ENCODE measurements at regions not wholly inside any gene's neighbourhood (a gene's known extent, or its start where the extent isn't known, plus 50 kb on each side); places are given as distances from the start of the nearest gene placed in this dataset.

GRCh38 chr1:5475572-5475971 is 516.7 kb downstream of the NPHP4 start:
- Histone ChIP-seq H3K27ac (replicated peaks; ENCODE audit: low read length) (no peak overlapping the region), H3K23ac (ENCODE audit: low read depth, low read length, poor library complexity) (no peak overlapping the region), H2BK120ac (ENCODE audit: low read depth, low read length) (no peak overlapping the region), H2AFZ (ENCODE audit: low read length) (no peak overlapping the region), H2BK5ac (ENCODE audit: low read length) (no peak overlapping the region), H2AK5ac (ENCODE audit: low read depth, low read length) (no peak overlapping the region), H3K36me3 (replicated peaks in 1 of 2; ENCODE audit: control insufficient read depth in 2 of 2, insufficient read depth in 2 of 2, low read length in 2 of 2) (no peaks in the 10 kb centered on the region), H3K9ac (ENCODE audit: low read depth, low read length, poor library complexity) (no peak overlapping the region), H3K18ac (ENCODE audit: low read length) (no peak overlapping the region), H3K27me3 (ENCODE audit: control insufficient read depth in 3 of 3, insufficient read depth in 3 of 3, low read depth in 1 of 3, low read length in 3 of 3) (peaks cover 0 to 8% (median 0%) of the 10 kb centered on the region in 3 experiments), H3K9me3 (replicated peaks in 1 of 2; ENCODE audit: control insufficient read depth in 2 of 2, insufficient read depth in 1 of 2, low read depth in 1 of 2, low read length in 2 of 2) (peaks cover 0 to 2% of the 10 kb centered on the region in 2 donors), H2BK15ac (ENCODE audit: low read length) (no peak overlapping the region), H4K8ac (ENCODE audit: low read depth, low read length) (no peak overlapping the region), H3K14ac (ENCODE audit: low read length) (no peak overlapping the region), H3K4me2 (ENCODE audit: insufficient read depth, low read length, poor library complexity, severe bottlenecking) (no peak overlapping the region), H3K4ac (ENCODE audit: low read length) (no peak overlapping the region), H3K4me1 (ENCODE audit: control insufficient read depth in 2 of 2, insufficient read depth in 1 of 2, low read depth in 1 of 2, low read length in 2 of 2) (no peaks in the 10 kb centered on the region), H3K4me3 (ENCODE audit: low read length in 2 of 2) (no peak overlapping the region), H3K79me1 (ENCODE audit: low read depth, low read length) (no peaks in the 10 kb centered on the region), H4K91ac (ENCODE audit: low read depth, low read length, poor library complexity) (no peak overlapping the region), H2BK12ac (ENCODE audit: low read length) (no peak overlapping the region)
- WGBS, 2 donors (ENCODE audit: extremely low coverage in 2 of 2, insufficient read length in 2 of 2, insufficient replicate concordance in 1 of 2), result no CpG with 5 or more reads among the region's 5 CpGs
- no peak for DNase-seq (ENCODE audit: low spot score)

GRCh38 chr1:5473268-5473667 is 519.0 kb downstream of the NPHP4 start:
- H2BK5ac ChIP-seq (ENCODE audit: low read length), result no peak overlapping the region
- H3K27ac ChIP-seq (replicated peaks; ENCODE audit: low read length), result no peak overlapping the region
- H3K4ac ChIP-seq (ENCODE audit: low read length), result no peak overlapping the region
- H3K36me3 ChIP-seq (replicated peaks in 1 of 2; ENCODE audit: control insufficient read depth in 2 of 2, insufficient read depth in 2 of 2, low read length in 2 of 2), result no peaks in the 10 kb centered on the region
- WGBS, 2 donors (ENCODE audit: extremely low coverage in 2 of 2, insufficient read length in 2 of 2, insufficient replicate concordance in 1 of 2), result no CpG with 5 or more reads among the region's 12 CpGs
- no peak overlapping the region for H3K4me3 ChIP-seq (ENCODE audit: low read length in 2 of 2)
- no peak overlapping the region for H2AK5ac ChIP-seq (ENCODE audit: low read depth, low read length)
- no peak overlapping the region for H3K14ac ChIP-seq (ENCODE audit: low read length)
- H3K23ac ChIP-seq (ENCODE audit: low read depth, low read length, poor library complexity), result no peak overlapping the region
- no peak overlapping the region for H3K4me2 ChIP-seq (ENCODE audit: insufficient read depth, low read length, poor library complexity, severe bottlenecking)
- no peak overlapping the region for H3K9ac ChIP-seq (ENCODE audit: low read depth, low read length, poor library complexity)
- no peak overlapping the region for H2AFZ ChIP-seq (ENCODE audit: low read length)
- no peak overlapping the region for H2BK120ac ChIP-seq (ENCODE audit: low read depth, low read length)
- H2BK15ac ChIP-seq (ENCODE audit: low read length), result no peak overlapping the region
- H4K8ac ChIP-seq (ENCODE audit: low read depth, low read length), result no peak overlapping the region
- H3K9me3 ChIP-seq (replicated peaks in 1 of 2; ENCODE audit: control insufficient read depth in 2 of 2, insufficient read depth in 1 of 2, low read depth in 1 of 2, low read length in 2 of 2), result peaks cover 0 to 2% of the 10 kb centered on the region in 2 donors
- no peaks in the 10 kb centered on the region for H3K27me3 ChIP-seq (ENCODE audit: control insufficient read depth in 3 of 3, insufficient read depth in 3 of 3, low read depth in 1 of 3, low read length in 3 of 3)
- H3K4me1 ChIP-seq (ENCODE audit: control insufficient read depth in 2 of 2, insufficient read depth in 1 of 2, low read depth in 1 of 2, low read length in 2 of 2), result no peaks in the 10 kb centered on the region
- H3K18ac ChIP-seq (ENCODE audit: low read length), result peak overlapping the region; percentile 63
- peak overlapping the region; percentile 68 for H4K91ac ChIP-seq (ENCODE audit: low read depth, low read length, poor library complexity)
- H2BK12ac ChIP-seq (ENCODE audit: low read length), result no peak overlapping the region
- no peak for DNase-seq (ENCODE audit: low spot score)
- H3K79me1 ChIP-seq (ENCODE audit: low read depth, low read length), result no peaks in the 10 kb centered on the region

GRCh38 chr1:5466487-5466886 is 525.7 kb downstream of the NPHP4 start:
- Histone ChIP-seq H2BK5ac (ENCODE audit: low read length) (no peak overlapping the region), H2AK5ac (ENCODE audit: low read depth, low read length) (no peak overlapping the region), H2AFZ (ENCODE audit: low read length) (no peak overlapping the region), H3K36me3 (replicated peaks in 1 of 2; ENCODE audit: control insufficient read depth in 2 of 2, insufficient read depth in 2 of 2, low read length in 2 of 2) (no peaks in the 10 kb centered on the region), H3K4me3 (ENCODE audit: low read length in 2 of 2) (no peak overlapping the region), H3K4ac (ENCODE audit: low read length) (no peak overlapping the region), H2BK12ac (ENCODE audit: low read length) (no peak overlapping the region), H3K9me3 (replicated peaks in 1 of 2; ENCODE audit: control insufficient read depth in 2 of 2, insufficient read depth in 1 of 2, low read depth in 1 of 2, low read length in 2 of 2) (peaks cover 0 to 1% of the 10 kb centered on the region in 2 donors), H3K27ac (replicated peaks; ENCODE audit: low read length) (no peak overlapping the region), H4K91ac (ENCODE audit: low read depth, low read length, poor library complexity) (no peak overlapping the region), H3K4me1 (ENCODE audit: control insufficient read depth in 2 of 2, insufficient read depth in 1 of 2, low read depth in 1 of 2, low read length in 2 of 2) (no peaks in the 10 kb centered on the region), H4K8ac (ENCODE audit: low read depth, low read length) (no peak overlapping the region), H3K14ac (ENCODE audit: low read length) (no peak overlapping the region), H3K18ac (ENCODE audit: low read length) (no peak overlapping the region), H3K23ac (ENCODE audit: low read depth, low read length, poor library complexity) (no peak overlapping the region), H3K27me3 (ENCODE audit: control insufficient read depth in 3 of 3, insufficient read depth in 3 of 3, low read depth in 1 of 3, low read length in 3 of 3) (no peaks in the 10 kb centered on the region), H3K4me2 (ENCODE audit: insufficient read depth, low read length, poor library complexity, severe bottlenecking) (no peak overlapping the region), H3K79me1 (ENCODE audit: low read depth, low read length) (no peaks in the 10 kb centered on the region), H3K9ac (ENCODE audit: low read depth, low read length, poor library complexity) (no peak overlapping the region), H2BK120ac (ENCODE audit: low read depth, low read length) (no peak overlapping the region), H2BK15ac (ENCODE audit: low read length) (no peak overlapping the region)
- DNase-seq (ENCODE audit: low spot score), result no peak
- WGBS, 2 donors (ENCODE audit: extremely low coverage in 2 of 2, insufficient read length in 2 of 2, insufficient replicate concordance in 1 of 2), result no CpG with 5 or more reads among the region's 3 CpGs

GRCh38 chr1:5465281-5465711 is 526.9 kb downstream of the NPHP4 start:
- Histone ChIP-seq H3K27ac (replicated peaks; ENCODE audit: low read length) (no peak overlapping the region), H2BK5ac (ENCODE audit: low read length) (no peak overlapping the region), H4K91ac (ENCODE audit: low read depth, low read length, poor library complexity) (no peak overlapping the region), H2BK120ac (ENCODE audit: low read depth, low read length) (no peak overlapping the region), H2AK5ac (ENCODE audit: low read depth, low read length) (no peak overlapping the region), H3K4me1 (ENCODE audit: control insufficient read depth in 2 of 2, insufficient read depth in 1 of 2, low read depth in 1 of 2, low read length in 2 of 2) (peaks cover 0 to under 1% of the 10 kb centered on the region in 2 donors), H2BK12ac (ENCODE audit: low read length) (no peak overlapping the region), H3K79me1 (ENCODE audit: low read depth, low read length) (no peaks in the 10 kb centered on the region), H3K14ac (ENCODE audit: low read length) (no peak overlapping the region), H3K9me3 (replicated peaks in 1 of 2; ENCODE audit: control insufficient read depth in 2 of 2, insufficient read depth in 1 of 2, low read depth in 1 of 2, low read length in 2 of 2) (peaks cover 0 to 6% of the 10 kb centered on the region in 2 donors), H3K18ac (ENCODE audit: low read length) (no peak overlapping the region), H3K23ac (ENCODE audit: low read depth, low read length, poor library complexity) (no peak overlapping the region), H4K8ac (ENCODE audit: low read depth, low read length) (no peak overlapping the region), H3K4me2 (ENCODE audit: insufficient read depth, low read length, poor library complexity, severe bottlenecking) (no peak overlapping the region), H3K4me3 (ENCODE audit: low read length in 2 of 2) (no peak overlapping the region), H3K4ac (ENCODE audit: low read length) (no peak overlapping the region), H3K36me3 (replicated peaks in 1 of 2; ENCODE audit: control insufficient read depth in 2 of 2, insufficient read depth in 2 of 2, low read length in 2 of 2) (no peaks in the 10 kb centered on the region), H3K9ac (ENCODE audit: low read depth, low read length, poor library complexity) (no peak overlapping the region), H2BK15ac (ENCODE audit: low read length) (no peak overlapping the region), H3K27me3 (ENCODE audit: control insufficient read depth in 3 of 3, insufficient read depth in 3 of 3, low read depth in 1 of 3, low read length in 3 of 3) (no peaks in the 10 kb centered on the region), H2AFZ (ENCODE audit: low read length) (no peak overlapping the region)
- DNase-seq (ENCODE audit: low spot score), result no peak
- WGBS, 2 donors (ENCODE audit: extremely low coverage in 2 of 2, insufficient read length in 2 of 2, insufficient replicate concordance in 1 of 2), result no CpG with 5 or more reads among the region's 7 CpGs
